Chondrocyte (in vitro differentiated cells): ENCODE measurements at regions not wholly inside any gene's neighbourhood (a gene's known extent, or its start where the extent isn't known, plus 50 kb on each side); places are given as distances from the start of the nearest gene placed in this dataset.

Experiments used
- DNase-seq: peaks from one replicate; pipeline ENCODE4 v3.0.0; 2021; ENCODE audit warnings: mixed read lengths, low spot score
- H3K27ac Mint-ChIP-seq: one replicate; pipeline ENCODE4 v1.8.0; 2021; ENCODE audit warnings: mild to moderate bottlenecking, moderate library complexity, mixed read lengths; ENCODE audit not compliant: unreplicated experiment
- H3K27me3 Mint-ChIP-seq: 2 replicates; pipeline ENCODE4 v1.8.0; 2021; ENCODE audit warnings: low read depth, mixed read lengths
- H3K36me3 Mint-ChIP-seq: 2 replicates; pipeline ENCODE4 v1.8.0; 2021; ENCODE audit warnings: low read depth, mixed read lengths
- H3K4me1 Mint-ChIP-seq: 2 replicates; pipeline ENCODE4 v1.8.0; 2021; ENCODE audit warnings: low read depth, mild to moderate bottlenecking, mixed read lengths
- H3K4me3 Mint-ChIP-seq: one replicate; pipeline ENCODE4 v1.8.0; 2021; ENCODE audit warnings: mild to moderate bottlenecking, moderate library complexity, mixed read lengths; ENCODE audit not compliant: unreplicated experiment
- H3K9me3 Mint-ChIP-seq: 2 replicates; pipeline ENCODE4 v1.8.0; 2021; ENCODE audit warnings: low read depth, mixed read lengths
- CTCF ChIP-seq: fragments of 200-600 bp; sonication (generic); IDR thresholded peaks from 2 replicates; pipeline ENCODE4 v1.5.0; 2021; ENCODE audit warnings: antibody characterized with exemption, mild to moderate bottlenecking, moderate library complexity

GRCh38 chr2:78457269-78457668 is 568.2 kb upstream of the REG3G start:
- TF ChIP-seq CTCF, result no peak
- Mint-ChIP-seq H3K36me3 (no peaks in the 10 kb centered on the region), H3K27me3 (peaks cover 8% of the 10 kb centered on the region), H3K9me3 (no peaks in the 10 kb centered on the region), H3K4me1 (no peaks in the 10 kb centered on the region), H3K27ac (no peak overlapping the region), H3K4me3 (no peak overlapping the region)
- no peak for DNase-seq

DNA sequence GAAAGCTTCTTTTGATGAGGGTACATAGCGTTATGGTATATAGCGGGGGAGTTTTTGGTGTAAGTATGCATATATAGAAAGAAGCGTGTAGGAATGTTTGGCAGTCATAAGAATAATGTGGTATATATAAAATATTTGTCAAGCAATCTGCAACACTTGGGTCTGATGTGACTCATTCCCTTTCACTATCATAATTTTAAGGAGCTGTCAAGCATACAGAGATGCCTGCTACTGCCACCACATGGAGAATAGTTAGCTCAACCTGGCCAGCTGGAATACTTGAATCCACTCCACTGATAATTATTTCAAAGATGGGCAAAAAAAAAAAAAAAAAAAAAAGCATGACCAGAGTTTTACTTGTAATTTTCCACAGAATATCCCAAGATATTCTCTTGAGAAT is 559.8 kb upstream of the REG3G start:
- no peaks in the 10 kb centered on the region for H3K36me3 Mint-ChIP-seq
- no peaks in the 10 kb centered on the region for H3K9me3 Mint-ChIP-seq
- peaks cover 8% of the 10 kb centered on the region for H3K27me3 Mint-ChIP-seq
- no peak overlapping the region for H3K4me3 Mint-ChIP-seq
- no peaks in the 10 kb centered on the region for H3K4me1 Mint-ChIP-seq
- TF ChIP-seq CTCF, result no peak
- H3K27ac Mint-ChIP-seq, result no peak overlapping the region
- no peak for DNase-seq

- DNase-seq, result no peak
- no peaks in the 10 kb centered on the region for H3K27me3 Mint-ChIP-seq
- H3K4me1 Mint-ChIP-seq, result no peaks in the 10 kb centered on the region
- peaks cover 3% of the 10 kb centered on the region for H3K9me3 Mint-ChIP-seq
- no peak overlapping the region for H3K27ac Mint-ChIP-seq
- no peak for TF ChIP-seq CTCF
- no peak overlapping the region for H3K4me3 Mint-ChIP-seq
- H3K36me3 Mint-ChIP-seq, result no peaks in the 10 kb centered on the region
Measured at GRCh38 chr2:78476619-78477229, 548.8 kb upstream of the REG3G start.

GRCh38 chr2:78486565-78486964 is 538.9 kb upstream of the REG3G start:
- Mint-ChIP-seq H3K4me1 (no peaks in the 10 kb centered on the region), H3K9me3 (no peaks in the 10 kb centered on the region), H3K4me3 (no peak overlapping the region), H3K27me3 (no peaks in the 10 kb centered on the region), H3K36me3 (no peaks in the 10 kb centered on the region), H3K27ac (no peak overlapping the region)
- DNase-seq, result no peak
- TF ChIP-seq CTCF, result no peak

DNA sequence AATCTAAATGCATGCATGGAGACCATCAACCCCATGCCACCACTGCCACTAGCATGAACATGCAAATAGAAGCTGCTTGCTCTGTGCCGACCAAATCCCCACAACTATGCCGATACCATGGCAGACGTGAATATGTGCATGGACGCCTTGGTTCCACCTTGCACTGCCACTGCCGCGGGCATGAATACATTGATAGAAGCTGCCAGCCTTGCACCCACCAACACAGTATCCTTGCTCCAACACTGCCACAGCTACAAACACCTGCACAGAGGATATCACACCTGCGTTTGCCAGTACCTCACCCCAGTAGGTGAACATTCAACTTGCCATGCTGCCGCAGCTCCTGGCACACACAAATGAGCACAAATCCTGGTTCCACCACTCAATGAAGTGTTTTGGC is 527.4 kb upstream of the REG3G start:
- DNase-seq, result peak; percentile 34
- Mint-ChIP-seq H3K9me3 (peaks cover 20% of the 10 kb centered on the region), H3K27me3 (no peaks in the 10 kb centered on the region), H3K4me1 (no peaks in the 10 kb centered on the region), H3K4me3 (no peak overlapping the region), H3K27ac (no peak overlapping the region), H3K36me3 (no peaks in the 10 kb centered on the region)
- TF ChIP-seq CTCF, result no peak
